Keratinocyte (primary cell): ENCODE measurements at regions not wholly inside any gene's neighbourhood (a gene's known extent, or its start where the extent isn't known, plus 50 kb on each side); places are given as distances from the start of the nearest gene placed in this dataset.

Experiments
- DNase-seq: peaks from one replicate; pipeline ENCODE4 v3.0.0-alpha.2; 2011; ENCODE audit warnings: low read depth, missing footprints, low spot score
- FAIRE-seq: peaks from 2 replicates; lab custom pipeline; 2011; peaks lifted over from hg19 to GRCh38; lab: Jason Lieb, UNC
- H2AFZ ChIP-seq: 2 replicates; pipeline ENCODE4 v1.6.0; 2012; ENCODE audit warnings: low read length, control low read depth, inconsistent platforms; ENCODE audit not compliant: control insufficient read depth
- H3K27ac ChIP-seq: 2 replicates; pipeline ENCODE4 v1.5.1; 2011; ENCODE audit warnings: low read length; ENCODE audit not compliant: control insufficient read depth, insufficient read depth
- H3K27me3 ChIP-seq: 3 replicates; pipeline ENCODE4 v1.6.0; 2011; ENCODE audit warnings: low read length; ENCODE audit not compliant: control insufficient read depth, insufficient read depth; ENCODE audit errors: extremely low read depth
- H3K36me3 ChIP-seq, 2 experiments: 2 replicates in 1 of 2; 3 replicates in 1 of 2; pipeline ENCODE4 v1.5.1; 2011; ENCODE audit warnings: low read length in 2 of 2, mild to moderate bottlenecking in 1 of 2; ENCODE audit not compliant: control insufficient read depth in 2 of 2, insufficient read depth in 2 of 2; ENCODE audit errors: extremely low read depth in 1 of 2
- H3K4me1 ChIP-seq: 3 replicates; pipeline ENCODE4 v1.5.1; 2011; ENCODE audit warnings: low read length; ENCODE audit not compliant: control insufficient read depth, insufficient read depth; ENCODE audit errors: extremely low read depth
- H3K4me2 ChIP-seq: 3 replicates; pipeline ENCODE4 v1.6.0; 2011; ENCODE audit warnings: low read depth, low read length; ENCODE audit not compliant: control insufficient read depth, insufficient read depth; ENCODE audit errors: extremely low read depth
- H3K4me3 ChIP-seq, 3 experiments: fragments of 200-600 bp in 1 of 3; sonication (generic) in 1 of 3; 2 replicates in 2 of 3; 3 replicates in 1 of 3; pipeline ENCODE4 v1.5.1; 2011 to 2016; ENCODE audit warnings: low read length in 3 of 3, mild to moderate bottlenecking in 3 of 3, control low read depth in 2 of 3, inconsistent platforms in 1 of 3, low read depth in 1 of 3, mixed read lengths in 1 of 3, mixed run types in 1 of 3, moderate library complexity in 1 of 3; ENCODE audit not compliant: control insufficient read depth in 2 of 3, insufficient read depth in 2 of 3; ENCODE audit errors: extremely low read depth in 1 of 3
- H3K79me2 ChIP-seq: 2 replicates; pipeline ENCODE4 v1.6.0; 2012; ENCODE audit warnings: low read length; ENCODE audit not compliant: control insufficient read depth, insufficient read depth
- H3K9ac ChIP-seq: 3 replicates; pipeline ENCODE4 v1.6.0; 2011; ENCODE audit warnings: low read length; ENCODE audit not compliant: control insufficient read depth, insufficient read depth; ENCODE audit errors: extremely low read depth
- H3K9me1 ChIP-seq: 3 replicates; pipeline ENCODE4 v1.6.0; 2011; ENCODE audit warnings: low read length; ENCODE audit not compliant: control insufficient read depth, insufficient read depth; ENCODE audit errors: extremely low read depth
- H3K9me3 ChIP-seq: 2 replicates; pipeline ENCODE4 v1.5.1; 2012; ENCODE audit warnings: low read depth, low read length; ENCODE audit not compliant: control insufficient read depth
- H4K20me1 ChIP-seq: 3 replicates; pipeline ENCODE4 v1.6.0; 2011; ENCODE audit warnings: low read length; ENCODE audit not compliant: control insufficient read depth, insufficient read depth; ENCODE audit errors: extremely low read depth
- EZH2 ChIP-seq: IDR thresholded peaks from one replicate; pipeline ENCODE4 v1.6.1; 2012; ENCODE audit warnings: inconsistent platforms, mild to moderate bottlenecking, low read length, moderate library complexity
- dilution Hi-C: fragments of 300-500 bp; cut with MboI; formaldehyde crosslinking; loops from one replicate; pipeline ENCODE4 v1.7.0; 2020; ENCODE audit warnings: low sequenced_read_pairs; ENCODE audit not compliant: extremely low pct_ligation_motif_present
- TF ChIP-seq, protein P1 (sequence below), 3 experiments: IDR thresholded peaks in 1 of 3; conservative IDR thresholded peaks in 1 of 3; optimal IDR thresholded peaks in 1 of 3; 2 replicates in 2 of 3; 3 replicates in 1 of 3; pipeline versions ENCODE3 to v1.5.1; 2011; ENCODE audit warnings: low read length in 3 of 3, mild to moderate bottlenecking in 3 of 3, moderate library complexity in 2 of 3, control low read depth in 1 of 3, inconsistent platforms in 1 of 3; ENCODE audit not compliant: insufficient read depth in 2 of 3; ENCODE audit errors: extremely low read depth in 1 of 3

DNA sequence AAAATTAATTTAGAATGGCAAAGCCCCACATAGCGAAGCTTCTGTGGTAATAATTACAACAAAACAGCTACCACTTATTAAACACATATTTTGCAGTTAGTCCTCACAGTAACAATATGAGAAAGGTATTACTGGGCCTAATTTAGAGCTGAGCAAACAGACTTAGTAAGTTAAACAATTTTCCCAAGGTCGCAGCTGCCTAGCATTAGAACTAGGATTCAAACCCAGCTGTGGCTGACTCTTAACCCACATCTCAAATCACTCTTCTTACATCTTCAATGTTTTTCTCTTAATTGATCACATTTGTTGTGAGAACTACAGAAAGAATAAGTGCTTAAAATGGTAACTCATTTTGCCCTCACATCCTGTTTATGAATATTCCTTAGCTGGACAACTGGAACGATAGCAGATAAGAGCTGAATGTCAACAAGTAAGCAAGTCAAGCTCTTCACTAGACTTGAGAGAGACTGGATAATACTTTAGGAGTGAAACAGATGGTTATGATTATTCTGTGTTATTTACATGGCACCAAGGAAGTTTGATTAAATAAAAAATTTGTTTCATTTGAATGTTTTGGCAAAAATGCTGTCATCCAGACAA lies 59.4 kb upstream of the TMEM17 start:
- Histone ChIP-seq H3K9me3 (no peaks in the 10 kb centered on the region), H3K9me1 (no peaks in the 10 kb centered on the region), H3K4me1 (peaks cover 7% of the 10 kb centered on the region), H3K4me3 (no peak overlapping the region), H3K27ac (no peak overlapping the region), H4K20me1 (no peaks in the 10 kb centered on the region), H3K4me2 (no peak overlapping the region), H3K9ac (no peak overlapping the region), H3K36me3 (no peaks in the 10 kb centered on the region), H2AFZ (no peak overlapping the region), H3K79me2 (no peaks in the 10 kb centered on the region), H3K27me3 (no peaks in the 10 kb centered on the region)
- FAIRE-seq (no peak), DNase-seq (no peak)
- TF ChIP-seq EZH2 = no peak
- TF ChIP-seq, protein P1, sequence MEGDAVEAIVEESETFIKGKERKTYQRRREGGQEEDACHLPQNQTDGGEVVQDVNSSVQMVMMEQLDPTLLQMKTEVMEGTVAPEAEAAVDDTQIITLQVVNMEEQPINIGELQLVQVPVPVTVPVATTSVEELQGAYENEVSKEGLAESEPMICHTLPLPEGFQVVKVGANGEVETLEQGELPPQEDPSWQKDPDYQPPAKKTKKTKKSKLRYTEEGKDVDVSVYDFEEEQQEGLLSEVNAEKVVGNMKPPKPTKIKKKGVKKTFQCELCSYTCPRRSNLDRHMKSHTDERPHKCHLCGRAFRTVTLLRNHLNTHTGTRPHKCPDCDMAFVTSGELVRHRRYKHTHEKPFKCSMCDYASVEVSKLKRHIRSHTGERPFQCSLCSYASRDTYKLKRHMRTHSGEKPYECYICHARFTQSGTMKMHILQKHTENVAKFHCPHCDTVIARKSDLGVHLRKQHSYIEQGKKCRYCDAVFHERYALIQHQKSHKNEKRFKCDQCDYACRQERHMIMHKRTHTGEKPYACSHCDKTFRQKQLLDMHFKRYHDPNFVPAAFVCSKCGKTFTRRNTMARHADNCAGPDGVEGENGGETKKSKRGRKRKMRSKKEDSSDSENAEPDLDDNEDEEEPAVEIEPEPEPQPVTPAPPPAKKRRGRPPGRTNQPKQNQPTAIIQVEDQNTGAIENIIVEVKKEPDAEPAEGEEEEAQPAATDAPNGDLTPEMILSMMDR (optimal IDR thresholded peaks at IDR 0.05 in 1 of 3, IDR thresholded peaks at IDR 0.05 in 1 of 3, conservative IDR thresholded peaks at IDR 0.05 in 1 of 3; ENCODE audit: extremely low read depth in 1 of 3, insufficient read depth in 2 of 3, low read length in 3 of 3) = no peak
- dilution Hi-C loops = no loop called here

- no peaks in the 10 kb centered on the region for H4K20me1 ChIP-seq
- no peaks in the 10 kb centered on the region for H3K79me2 ChIP-seq
- no peak for TF ChIP-seq EZH2
- TF ChIP-seq, protein P1 (optimal IDR thresholded peaks at IDR 0.05 in 1 of 3, IDR thresholded peaks at IDR 0.05 in 1 of 3, conservative IDR thresholded peaks at IDR 0.05 in 1 of 3; ENCODE audit: extremely low read depth in 1 of 3, insufficient read depth in 2 of 3, low read length in 3 of 3) = no peak
- no peak overlapping the region for H3K4me3 ChIP-seq
- H3K9me3 ChIP-seq = no peaks in the 10 kb centered on the region
- FAIRE-seq (no peak), DNase-seq (no peak)
- peaks cover 3% of the 10 kb centered on the region for H3K4me1 ChIP-seq
- no peaks in the 10 kb centered on the region for H3K27me3 ChIP-seq
- no peaks in the 10 kb centered on the region for H3K36me3 ChIP-seq
- H3K9me1 ChIP-seq = no peaks in the 10 kb centered on the region
- dilution Hi-C loops = no loop called here
- no peak overlapping the region for H3K27ac ChIP-seq
- no peak overlapping the region for H2AFZ ChIP-seq
- H3K9ac ChIP-seq = no peak overlapping the region
- no peak overlapping the region for H3K4me2 ChIP-seq
Measured at GRCh38 chr2:62564380-62565137, 58.6 kb upstream of the TMEM17 start.
